Pancreas (tissue), 10 donors: ENCODE measurements at regions not wholly inside any gene's neighbourhood (a gene's known extent, or its start where the extent isn't known, plus 50 kb on each side); places are given as distances from the start of the nearest gene placed in this dataset.

Experiments used
- ATAC-seq, 4 donors: fragments of 200-7000 bp; cut with Tn5 transposase; one replicate each; pipeline versions ENCODE4 v1.8.0 to v1.9.1; 2020; ENCODE audit warnings: mild to moderate bottlenecking in 4 of 4, moderate library complexity in 4 of 4
- DNase-seq, 6 donors: peaks; one replicate each; pipeline ENCODE4 v3.0.0-alpha.2; 2020
- FAIRE-seq: peaks from 2 replicates; lab custom pipeline; 2012; peaks lifted over from hg19 to GRCh38; lab: Jason Lieb, UNC
- H3K27ac ChIP-seq, 4 donors: fragments of 200-600 bp; sonication (generic); 1 replicate in 3 of 4; 2 replicates in 1 of 4; pipeline versions ENCODE4 v1.5.0 to v1.8.0; 2020
- H3K27me3 ChIP-seq, 4 donors: fragments of 200-600 bp; one replicate each; pipeline ENCODE4 v1.8.0; 2021
- H3K36me3 ChIP-seq, 3 donors: fragments of 200-600 bp; sonication (generic) in 1 of 3; one replicate each; pipeline versions ENCODE4 v1.5.0 to v1.8.0; 2020 to 2021
- H3K4me1 ChIP-seq, 3 donors: fragments of 200-600 bp; one replicate each; pipeline ENCODE4 v1.8.0; 2021
- H3K4me3 ChIP-seq, 4 donors: fragments of 200-600 bp; sonication (generic) in 2 of 4; one replicate each; pipeline versions ENCODE4 v1.5.0 to v1.8.0; 2020 to 2021
- H3K9me3 ChIP-seq, 4 donors: fragments of 200-600 bp; one replicate each; pipeline ENCODE4 v1.8.0; 2021
- WGBS, 2 donors: extraction: QIAGEN DNeasy Blood & Tissue Kit; methylation state at CpG; one replicate each; pipeline ENCODE4 v1.1.7; 2013; 5-methylcytosine and 5-hydroxymethylcytosine counted together
- intact Hi-C, 3 donors: fragments of 100-400 bp; cut with DNase I; formaldehyde crosslinking; loops; one replicate each; pipeline versions ENCODE4 v1.11.1 to v1.14.2; 2022
- TF ChIP-seq, protein P1 (sequence below), 4 donors: fragments of 200-600 bp; sonication (generic) in 3 of 4; IDR thresholded peaks; one replicate each; pipeline versions ENCODE4 v1.5.0 to v1.8.0; 2021; ENCODE audit warnings: antibody characterized with exemption in 4 of 4
- donor health status: healthy with polysubstance abuse.
- donor health status: DM: no; HTN: no; CAD: no; lungs with moderate emphysema.
- donor health status: DM: no; HTN: no; CAD: no.
- donor health status: control.
- donor health status: control.
- donor health status: Bipolar disorder and iron deficiency.
- donor health status: DM: yes; HTN: yes; CAD: no.
- donor health status: DM: no; HTN: no; CAD: no.
- donor health status: DM: no; HTN: no; CAD: no.
- donor health status: DM: yes; HTN: yes; CAD: no.

DNA sequence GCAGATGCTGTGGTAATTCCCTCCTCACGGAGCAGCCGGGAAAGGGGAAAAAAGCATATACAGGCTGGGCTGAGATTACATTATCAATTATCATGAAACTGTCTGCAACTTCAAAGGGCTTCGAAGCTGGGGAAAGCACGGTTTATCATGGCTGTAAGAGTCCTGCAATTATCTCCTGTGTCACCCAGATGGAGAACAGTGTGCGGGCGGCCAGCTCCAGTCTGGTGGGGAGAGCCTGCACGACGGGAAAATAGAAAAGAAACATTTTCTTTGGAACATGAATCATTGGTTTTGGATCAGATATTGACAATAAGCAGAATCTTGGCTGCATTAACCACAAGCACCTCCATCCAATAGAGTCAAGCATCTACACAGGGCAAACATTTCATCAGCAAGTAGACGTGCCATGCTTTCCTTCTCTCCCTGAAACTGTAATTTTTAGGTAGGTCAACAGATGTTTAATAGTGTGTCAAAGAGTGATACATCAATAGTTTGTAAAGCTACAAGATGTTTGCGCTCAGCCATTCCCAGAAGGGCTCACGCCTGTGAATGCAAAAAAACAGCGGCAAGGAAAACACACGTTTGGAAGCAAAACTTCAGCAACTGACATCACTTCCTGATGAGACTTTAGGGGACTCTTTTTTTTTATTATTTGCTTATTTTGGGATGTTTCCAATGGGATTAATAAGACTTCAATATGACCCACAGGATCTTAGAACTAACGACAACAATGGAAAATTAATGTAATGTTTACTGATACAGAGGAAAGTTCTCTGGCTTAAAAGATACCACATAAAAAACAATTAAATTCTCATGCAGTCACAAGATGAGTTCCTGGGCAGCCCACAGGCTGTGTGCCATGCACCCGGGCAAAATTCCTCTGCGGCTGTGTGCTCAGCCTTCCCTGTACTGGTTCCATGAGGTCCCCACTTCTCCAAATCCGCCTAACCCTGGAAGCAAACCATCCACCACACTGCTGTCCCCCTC lies 111.0 kb upstream of the SALL3 start:
- FAIRE-seq (no peak), DNase-seq (no peak), ATAC-seq (no peak)
- Histone ChIP-seq H3K27me3 (no peaks in the 10 kb centered on the region), H3K9me3 (no peaks in the 10 kb centered on the region), H3K36me3 (no peaks in the 10 kb centered on the region), H3K4me3 (no peak overlapping the region), H3K4me1 (no peaks in the 10 kb centered on the region), H3K27ac (no peak overlapping the region)
- intact Hi-C loops: no loop called here
- WGBS, 2 donors: 53 to 60% methylated on average over 17 of the region's 17 CpGs
- TF ChIP-seq, protein P1, sequence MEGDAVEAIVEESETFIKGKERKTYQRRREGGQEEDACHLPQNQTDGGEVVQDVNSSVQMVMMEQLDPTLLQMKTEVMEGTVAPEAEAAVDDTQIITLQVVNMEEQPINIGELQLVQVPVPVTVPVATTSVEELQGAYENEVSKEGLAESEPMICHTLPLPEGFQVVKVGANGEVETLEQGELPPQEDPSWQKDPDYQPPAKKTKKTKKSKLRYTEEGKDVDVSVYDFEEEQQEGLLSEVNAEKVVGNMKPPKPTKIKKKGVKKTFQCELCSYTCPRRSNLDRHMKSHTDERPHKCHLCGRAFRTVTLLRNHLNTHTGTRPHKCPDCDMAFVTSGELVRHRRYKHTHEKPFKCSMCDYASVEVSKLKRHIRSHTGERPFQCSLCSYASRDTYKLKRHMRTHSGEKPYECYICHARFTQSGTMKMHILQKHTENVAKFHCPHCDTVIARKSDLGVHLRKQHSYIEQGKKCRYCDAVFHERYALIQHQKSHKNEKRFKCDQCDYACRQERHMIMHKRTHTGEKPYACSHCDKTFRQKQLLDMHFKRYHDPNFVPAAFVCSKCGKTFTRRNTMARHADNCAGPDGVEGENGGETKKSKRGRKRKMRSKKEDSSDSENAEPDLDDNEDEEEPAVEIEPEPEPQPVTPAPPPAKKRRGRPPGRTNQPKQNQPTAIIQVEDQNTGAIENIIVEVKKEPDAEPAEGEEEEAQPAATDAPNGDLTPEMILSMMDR (IDR thresholded peaks at IDR 0.05): no peak

- intact Hi-C loops: loop anchor here in 1 of 3 donors (10.0 kb wide), 1 partner anchor 113 kb away; no protein-coding TSS in a partner anchor
- Histone ChIP-seq H3K27ac (no peak overlapping the region), H3K36me3 (no peaks in the 10 kb centered on the region), H3K9me3 (no peaks in the 10 kb centered on the region), H3K27me3 (no peaks in the 10 kb centered on the region), H3K4me3 (no peak overlapping the region), H3K4me1 (no peaks in the 10 kb centered on the region)
- DNase-seq: no peak
- WGBS, 2 donors: 51 to 60% methylated on average over 3 of the region's 3 CpGs
- FAIRE-seq: no peak
- TF ChIP-seq, protein P1 (IDR thresholded peaks at IDR 0.05): no peak
- ATAC-seq: no peak
Observed at GRCh38 chr18:78871618-78872017, 108.0 kb upstream of the SALL3 start.

DNA sequence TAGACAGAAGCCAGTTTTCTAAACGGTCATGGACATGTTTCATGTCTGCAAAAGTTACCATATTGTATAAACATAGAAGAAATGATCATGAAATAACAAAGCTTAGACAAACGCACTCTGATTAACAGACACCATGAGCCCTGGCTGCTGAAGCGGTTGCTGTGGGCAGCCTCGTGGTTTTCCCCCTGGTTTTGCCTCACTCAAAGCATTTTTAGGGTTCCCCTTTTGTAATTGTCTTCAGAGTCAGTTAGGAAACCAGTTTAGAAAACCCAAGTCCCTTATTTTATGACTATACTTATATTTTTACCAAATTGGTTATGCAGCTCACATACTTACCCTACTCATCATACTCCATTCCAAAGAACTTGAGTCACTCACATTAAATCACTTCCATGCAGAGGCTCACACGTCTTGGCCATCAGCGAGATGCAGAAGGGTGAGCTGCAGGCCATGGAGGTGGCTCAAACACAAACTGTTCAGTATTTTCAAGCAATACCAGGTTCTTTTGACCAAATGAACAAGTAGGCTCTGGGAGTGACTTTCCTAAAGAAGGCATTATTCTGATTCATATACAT lies 105.6 kb upstream of the SALL3 start:
- ATAC-seq: no peak

GRCh38 chr18:78875016-78875777 lies 104.4 kb upstream of the SALL3 start:
- intact Hi-C loops: loop anchor here in 1 of 3 donors (10.0 kb wide), 1 partner anchor 110 kb away; no protein-coding TSS in a partner anchor
- no peaks in the 10 kb centered on the region for H3K27me3 ChIP-seq
- H3K4me1 ChIP-seq: no peaks in the 10 kb centered on the region
- peak in 3 of 4 donors; percentile 53 to 69 (median 64) for ATAC-seq
- H3K27ac ChIP-seq: no peak overlapping the region
- H3K36me3 ChIP-seq: no peaks in the 10 kb centered on the region
- TF ChIP-seq, protein P1 (IDR thresholded peaks at IDR 0.05): peak; percentile 19 to 41 (median 34)
- WGBS, 2 donors: 45 to 50% methylated on average over 11 of the region's 11 CpGs
- no peak for FAIRE-seq
- H3K9me3 ChIP-seq: no peaks in the 10 kb centered on the region
- peak in 1 of 6 donors; percentile 28 for DNase-seq
- no peak overlapping the region for H3K4me3 ChIP-seq

More for the DNA sequence above, 105.6 kb upstream of the SALL3 start:
- intact Hi-C loops: loop anchor here in 1 of 3 donors (10.0 kb wide), 1 partner anchor 111 kb away; no protein-coding TSS in a partner anchor
- no peak overlapping the region for H3K4me3 ChIP-seq
- H3K9me3 ChIP-seq: no peaks in the 10 kb centered on the region
- H3K4me1 ChIP-seq: no peaks in the 10 kb centered on the region
- DNase-seq (no peak), FAIRE-seq (no peak)
- H3K27ac ChIP-seq: no peak overlapping the region
- H3K27me3 ChIP-seq: no peaks in the 10 kb centered on the region
- no peaks in the 10 kb centered on the region for H3K36me3 ChIP-seq
- TF ChIP-seq, protein P1 (IDR thresholded peaks at IDR 0.05): no peak
- WGBS, 2 donors: 59 to 71% methylated on average over 6 of the region's 6 CpGs
